Mesothelial cell of epicardium (in vitro differentiated cells): ENCODE measurements at regions not wholly inside any gene's neighbourhood (a gene's known extent, or its start where the extent isn't known, plus 50 kb on each side); places are given as distances from the start of the nearest gene placed in this dataset.

Experiments
- DNase-seq, 2 experiments: peaks; one replicate each; pipeline ENCODE4 v3.0.0; 2021; ENCODE audit warnings: low spot score in 2 of 2; ENCODE audit not compliant: unreplicated experiment in 2 of 2
- H3K27ac Mint-ChIP-seq: 2 replicates; pipeline ENCODE4 v1.8.0; 2021; ENCODE audit warnings: mixed read lengths
- H3K27me3 Mint-ChIP-seq: 2 replicates; pipeline ENCODE4 v1.8.0; 2021; ENCODE audit warnings: low read depth, mixed read lengths
- H3K36me3 Mint-ChIP-seq: 2 replicates; pipeline ENCODE4 v1.8.0; 2021; ENCODE audit warnings: mixed read lengths
- H3K4me1 Mint-ChIP-seq: 2 replicates; pipeline ENCODE4 v1.8.0; 2021; ENCODE audit warnings: mixed read lengths
- H3K4me3 Mint-ChIP-seq: 2 replicates; pipeline ENCODE4 v1.8.0; 2021; ENCODE audit warnings: mild to moderate bottlenecking, moderate library complexity, mixed read lengths
- H3K9me3 Mint-ChIP-seq: 2 replicates; pipeline ENCODE4 v1.8.0; 2021; ENCODE audit warnings: mixed read lengths
- CTCF ChIP-seq: fragments of 200-600 bp; sonication (generic); IDR thresholded peaks from one replicate; pipeline ENCODE4 v1.5.0; 2021; ENCODE audit warnings: antibody characterized with exemption; ENCODE audit not compliant: unreplicated experiment

GRCh38 chr18:37663446-37663845 is 97.8 kb upstream of the CELF4 start:
- no peak for TF ChIP-seq CTCF
- Mint-ChIP-seq H3K27me3 (peaks cover 4% of the 10 kb centered on the region), H3K4me3 (no peak overlapping the region), H3K9me3 (no peaks in the 10 kb centered on the region), H3K27ac (no peak overlapping the region), H3K36me3 (no peaks in the 10 kb centered on the region), H3K4me1 (no peaks in the 10 kb centered on the region)
- DNase-seq, result no peak

GRCh38 chr18:37662546-37663339 is 97.1 kb upstream of the CELF4 start:
- H3K4me1 Mint-ChIP-seq, result peaks cover 4% of the 10 kb centered on the region
- H3K27ac Mint-ChIP-seq, result no peak overlapping the region
- TF ChIP-seq CTCF, result no peak
- no peak for DNase-seq
- no peak overlapping the region for H3K4me3 Mint-ChIP-seq
- peaks cover 10% of the 10 kb centered on the region for H3K27me3 Mint-ChIP-seq
- no peaks in the 10 kb centered on the region for H3K36me3 Mint-ChIP-seq
- H3K9me3 Mint-ChIP-seq, result no peaks in the 10 kb centered on the region

- Mint-ChIP-seq H3K27me3 (peaks cover 12% of the 10 kb centered on the region), H3K4me3 (no peak overlapping the region), H3K9me3 (no peaks in the 10 kb centered on the region), H3K36me3 (no peaks in the 10 kb centered on the region), H3K4me1 (peaks cover 7% of the 10 kb centered on the region), H3K27ac (no peak overlapping the region)
- no peak for TF ChIP-seq CTCF
- DNase-seq, result no peak
Observed at GRCh38 chr18:37662099-37662498, 96.5 kb upstream of the CELF4 start.

- DNase-seq, result no peak
- H3K36me3 Mint-ChIP-seq, result no peaks in the 10 kb centered on the region
- H3K27ac Mint-ChIP-seq, result no peak overlapping the region
- H3K4me1 Mint-ChIP-seq, result peaks cover 7% of the 10 kb centered on the region
- TF ChIP-seq CTCF, result no peak
- peaks cover 12% of the 10 kb centered on the region for H3K27me3 Mint-ChIP-seq
- no peak overlapping the region for H3K4me3 Mint-ChIP-seq
- H3K9me3 Mint-ChIP-seq, result no peaks in the 10 kb centered on the region
Observed at GRCh38 chr18:37661478-37661877, 95.9 kb upstream of the CELF4 start.

GRCh38 chr18:37661061-37661460 is 95.5 kb upstream of the CELF4 start:
- H3K4me1 Mint-ChIP-seq, result peaks cover 7% of the 10 kb centered on the region
- no peak for TF ChIP-seq CTCF
- no peaks in the 10 kb centered on the region for H3K36me3 Mint-ChIP-seq
- H3K27ac Mint-ChIP-seq, result no peak overlapping the region
- H3K9me3 Mint-ChIP-seq, result no peaks in the 10 kb centered on the region
- H3K4me3 Mint-ChIP-seq, result no peak overlapping the region
- DNase-seq, result no peak
- H3K27me3 Mint-ChIP-seq, result peaks cover 12% of the 10 kb centered on the region
